HPDE6-E6E7 (cell line): ENCODE measurements at regions not wholly inside any gene's neighbourhood (a gene's known extent, or its start where the extent isn't known, plus 50 kb on each side); places are given as distances from the start of the nearest gene placed in this dataset.
A peak's percentile ranks its signal among the peaks of the same experiment; 100 is the strongest.
"Not testable (repeated sequence)": the region's sequence is repeated elsewhere in the genome, so short reads cannot be mapped to it uniquely, and the experiment has no call there.

Experiments
- DNase-seq: peaks from one replicate; pipeline ENCODE4 v3.0.0; 2011; ENCODE audit warnings: missing footprints; ENCODE audit errors: extremely low spot score

GRCh38 chr4:116668190-116668589 is 417.2 kb downstream of the TRAM1L1 start:
- no peak for DNase-seq

- DNase-seq: no peak
Measured at GRCh38 chr4:116665716-116666115, 419.7 kb downstream of the TRAM1L1 start.

- DNase-seq: no peak
Measured at GRCh38 chr4:116664198-116664597, 421.2 kb downstream of the TRAM1L1 start.

DNA sequence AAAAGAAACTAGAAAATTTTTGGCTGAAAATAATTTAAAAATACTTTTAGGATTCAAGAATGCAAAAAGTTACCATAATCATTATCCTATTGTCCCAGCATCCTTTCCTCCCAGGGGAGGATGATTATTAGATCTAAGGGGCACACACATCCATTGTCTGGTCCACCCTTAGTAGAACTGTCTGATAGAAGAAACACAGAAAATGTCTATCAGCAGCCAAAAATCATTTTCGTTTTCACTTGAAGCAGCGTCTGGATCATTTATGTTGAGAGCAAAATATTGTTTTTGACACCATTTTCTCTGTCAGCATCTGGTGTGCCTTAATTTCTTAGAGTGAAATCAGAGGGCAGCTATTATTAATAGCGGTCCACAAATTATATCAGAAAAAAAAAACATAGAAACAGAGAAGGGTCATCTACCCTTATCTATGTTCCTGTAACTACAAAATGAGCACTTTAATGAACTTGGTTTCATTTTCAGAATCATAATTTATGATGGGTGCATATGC is 446.3 kb downstream of the TRAM1L1 start:
- DNase-seq: no peak

DNA sequence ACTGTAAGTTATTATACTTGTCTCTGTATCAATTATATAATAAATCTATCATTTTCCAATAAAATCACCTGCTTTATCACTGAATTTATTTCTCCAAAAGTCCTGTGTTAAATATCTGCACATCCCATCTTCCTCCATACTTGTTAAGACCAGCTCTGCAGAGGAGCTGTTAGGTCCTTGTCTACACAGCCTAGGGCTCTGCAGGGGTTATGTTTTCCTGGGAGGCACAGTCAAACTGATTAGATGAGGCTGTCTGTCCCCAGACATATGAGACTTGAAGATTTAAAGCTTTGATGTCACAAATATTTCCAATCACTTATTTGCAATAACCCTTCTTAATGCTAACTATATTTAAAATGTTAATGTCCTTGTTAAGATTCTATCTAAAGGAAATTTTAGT is 446.8 kb downstream of the TRAM1L1 start:
- DNase-seq: no peak

- DNase-seq: no peak
Measured at GRCh38 chr4:116636917-116637316, 448.5 kb downstream of the TRAM1L1 start.

GRCh38 chr4:116632269-116632668 is 453.1 kb downstream of the TRAM1L1 start:
- DNase-seq: no peak

GRCh38 chr4:116628598-116628997 is 456.8 kb downstream of the TRAM1L1 start:
- DNase-seq: no peak

- DNase-seq: no peak
Measured at GRCh38 chr4:116627545-116627944, 457.8 kb downstream of the TRAM1L1 start.

- not testable (repeated sequence) for DNase-seq
Measured at GRCh38 chr4:116619508-116619907, 465.9 kb downstream of the TRAM1L1 start.

GRCh38 chr4:116618638-116619037 is 466.7 kb downstream of the TRAM1L1 start:
- no peak for DNase-seq

GRCh38 chr4:116603096-116603495 is 482.3 kb downstream of the TRAM1L1 start:
- DNase-seq: peak; percentile 0

DNA sequence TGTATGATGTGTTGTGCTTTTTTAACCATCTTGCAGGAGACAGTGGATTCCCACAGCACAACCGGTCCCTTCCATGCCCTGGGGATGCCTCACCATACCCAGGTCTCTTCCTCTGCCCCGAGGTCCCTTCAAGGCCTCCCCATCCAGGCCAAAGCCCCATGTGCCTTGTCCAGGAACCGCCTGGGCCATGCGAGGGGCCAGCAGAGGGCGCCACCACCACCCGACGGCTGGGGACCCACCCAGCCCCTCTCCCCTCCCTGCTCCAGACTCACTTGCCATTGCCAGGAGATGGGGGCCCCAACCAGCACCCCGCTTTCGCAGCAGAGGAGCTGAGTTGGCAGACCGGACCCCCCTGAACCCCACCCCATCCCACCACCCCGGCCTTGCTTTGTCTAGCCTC is 485.5 kb downstream of the TRAM1L1 start:
- DNase-seq: no peak

- no peak for DNase-seq
Measured at GRCh38 chr4:116598980-116599789, 486.2 kb downstream of the TRAM1L1 start.

DNA sequence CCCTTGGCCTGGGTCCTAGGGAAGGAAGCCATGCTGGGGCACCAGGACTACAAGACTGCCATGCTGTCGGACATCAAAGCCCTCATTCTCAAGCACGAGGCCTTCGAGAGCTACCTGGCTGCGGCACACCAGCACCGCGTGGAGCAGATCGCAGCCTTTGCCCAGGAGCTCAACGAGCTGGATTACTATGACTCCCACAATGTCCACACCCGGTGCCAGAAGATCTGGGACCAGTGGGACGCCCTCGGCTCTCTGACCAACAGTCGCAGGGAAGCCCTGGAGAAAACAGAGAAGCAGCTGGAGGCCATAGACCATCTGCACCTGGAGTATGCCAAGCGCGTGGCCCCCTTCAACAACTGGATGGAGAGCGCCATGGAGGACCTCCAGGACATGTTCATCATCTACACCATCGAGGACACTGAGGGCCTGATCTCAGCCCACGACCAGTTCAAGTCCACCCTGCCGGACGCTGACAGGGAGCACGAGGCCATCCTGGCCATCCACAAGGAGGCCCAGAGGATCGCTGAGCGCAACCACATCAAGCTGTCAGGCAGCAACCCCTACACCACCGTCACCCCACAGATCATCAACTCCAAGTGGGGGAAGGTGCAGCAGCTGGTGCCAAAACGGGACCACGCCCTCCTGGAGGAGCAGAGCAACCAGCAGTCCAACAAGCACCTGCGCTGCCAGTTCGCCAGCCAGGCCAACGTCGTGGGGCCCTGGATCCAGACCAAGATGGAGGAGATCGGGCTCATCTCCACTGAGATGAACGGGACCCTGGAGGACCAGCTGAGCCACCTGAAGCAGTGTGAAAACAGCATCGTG is 487.0 kb downstream of the TRAM1L1 start:
- no peak for DNase-seq

DNA sequence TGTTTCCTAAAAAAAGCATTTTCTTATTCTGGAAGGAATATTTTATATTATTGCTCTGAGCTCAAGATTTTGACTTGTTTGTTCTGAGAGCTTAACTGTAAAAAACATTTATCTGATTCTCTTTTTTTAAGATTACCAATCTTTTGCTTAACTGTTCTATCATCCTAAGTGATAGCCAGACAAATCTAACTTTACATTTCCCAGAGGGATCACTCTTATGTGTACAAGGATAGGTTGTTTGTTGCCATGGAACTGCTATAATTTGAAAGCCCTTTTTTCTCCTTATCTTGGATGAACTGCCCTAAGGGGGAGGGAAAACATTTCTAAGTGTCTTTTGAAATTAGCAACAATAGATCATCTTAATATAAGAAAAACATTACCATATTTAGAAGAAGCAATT is 494.7 kb downstream of the TRAM1L1 start:
- DNase-seq: no peak

DNA sequence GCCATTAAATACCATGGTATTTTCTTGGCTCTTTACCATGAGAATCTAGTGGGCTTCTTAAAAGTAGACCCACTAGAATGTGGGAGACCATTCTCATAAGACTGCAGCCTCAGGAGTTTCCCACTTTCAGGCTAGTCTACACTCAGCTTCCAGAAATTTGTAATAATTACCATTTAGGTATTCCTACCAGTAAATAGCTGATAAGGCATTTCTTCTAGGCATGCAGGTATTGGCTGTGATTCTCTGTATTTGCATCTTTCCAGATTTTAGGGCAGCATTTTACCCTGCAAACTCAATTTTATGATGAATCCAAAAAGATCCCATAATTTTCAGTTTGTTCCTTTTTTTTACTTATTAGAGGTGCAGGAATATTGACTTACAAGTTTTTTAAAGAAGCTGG is 496.6 kb downstream of the TRAM1L1 start:
- DNase-seq: no peak

GRCh38 chr4:116585246-116585645 is 500.1 kb downstream of the TRAM1L1 start:
- DNase-seq: no peak

DNA sequence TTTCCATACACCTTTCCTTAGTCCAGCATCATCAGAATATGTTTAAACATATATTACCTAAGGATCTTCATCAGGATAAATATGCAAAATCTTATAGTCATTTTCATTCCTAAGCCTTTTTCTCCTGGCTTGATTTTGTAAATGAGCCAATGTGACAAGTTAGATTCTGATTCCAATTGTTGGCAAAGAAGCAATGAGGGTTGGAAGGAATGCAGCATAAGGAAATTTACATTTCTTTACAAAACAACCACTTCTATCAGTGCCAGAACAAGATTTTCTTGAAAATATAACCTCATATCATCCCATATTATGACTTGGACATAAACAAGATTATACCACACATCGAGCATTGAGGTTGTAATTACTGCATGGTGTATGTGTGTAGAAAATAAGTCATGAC is 508.1 kb downstream of the TRAM1L1 start:
- DNase-seq: no peak

DNA sequence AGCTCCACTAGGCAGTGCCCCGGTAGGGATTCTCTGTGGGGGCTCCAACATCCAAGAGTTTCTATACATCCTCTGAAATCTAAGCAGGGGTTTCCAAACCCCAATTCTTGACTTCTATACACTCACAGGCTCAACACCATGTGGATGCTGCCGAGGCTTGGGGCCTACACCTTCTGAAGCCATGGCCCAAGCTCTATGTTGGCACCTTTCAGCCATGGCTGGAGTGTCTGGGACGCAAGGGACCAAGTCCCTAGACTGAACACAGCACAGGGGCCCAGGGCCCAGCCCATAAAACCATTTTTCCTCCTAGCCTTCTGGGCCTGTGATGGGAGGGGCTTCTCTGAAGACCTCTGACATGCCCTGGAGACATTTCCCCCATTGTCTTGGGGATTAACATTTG is 511.8 kb downstream of the TRAM1L1 start:
- no peak for DNase-seq

DNA sequence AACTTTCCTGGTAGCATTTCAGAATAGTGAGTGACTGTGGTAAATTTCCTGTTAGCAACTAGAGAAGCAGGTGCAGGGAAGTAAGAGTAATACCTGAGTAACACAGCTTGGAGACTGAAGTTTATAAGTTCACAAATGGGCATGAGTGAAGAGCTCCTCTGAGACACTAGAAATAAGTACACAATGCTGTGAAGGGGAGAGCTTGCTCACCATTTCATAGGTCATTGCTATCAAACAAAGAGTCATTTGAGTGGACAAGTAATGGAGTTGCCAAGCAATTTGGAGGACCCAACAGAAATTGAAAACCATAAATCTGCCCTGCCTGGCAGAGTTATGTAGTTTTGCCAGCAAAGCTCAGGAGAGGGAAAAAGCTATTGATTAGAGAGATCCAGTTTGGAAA is 523.6 kb downstream of the TRAM1L1 start:
- no peak for DNase-seq

DNA sequence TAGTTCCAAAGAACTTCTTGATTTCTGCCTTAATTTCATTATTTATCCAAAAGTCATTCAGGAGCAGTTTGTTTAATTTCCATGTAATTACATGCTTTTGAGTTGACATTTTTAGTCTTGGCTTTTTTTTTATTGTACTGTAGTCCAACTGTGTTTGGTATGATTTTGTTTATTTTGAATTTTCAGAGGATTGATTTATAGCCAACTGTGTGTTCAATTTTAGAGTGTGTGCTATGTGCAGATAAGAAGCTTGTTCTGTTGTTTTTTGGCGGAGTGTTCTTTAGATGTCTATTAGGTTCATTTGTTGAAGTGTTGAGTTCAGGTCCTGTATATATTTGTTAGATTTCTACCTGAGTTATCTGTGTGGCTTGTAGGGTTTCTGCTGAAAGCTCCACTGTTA is 533.6 kb downstream of the TRAM1L1 start:
- DNase-seq: no peak

- no peak for DNase-seq
Measured at GRCh38 chr4:116547632-116548031, 537.7 kb downstream of the TRAM1L1 start.
